Transverse colon (tissue), 4 donors: ENCODE measurements at regions not wholly inside any gene's neighbourhood (a gene's known extent, or its start where the extent isn't known, plus 50 kb on each side); places are given as distances from the start of the nearest gene placed in this dataset.

ENCODE experiments used
- DNase-seq: peaks from one replicate; pipeline ENCODE4 v3.0.0-alpha.2; 2019
- H3K27ac ChIP-seq, 4 donors: fragments of 200-600 bp; sonication (generic); 2 replicates each; pipeline ENCODE4 v1.5.1; 2016 to 2018; ENCODE audit warnings: inconsistent platforms in 4 of 4
- H3K27me3 ChIP-seq: fragments of 200-600 bp; sonication (generic); 2 replicates; pipeline ENCODE4 v1.5.1; 2017; ENCODE audit warnings: inconsistent platforms
- H3K36me3 ChIP-seq, 4 donors: fragments of 200-600 bp; sonication (generic); 2 replicates each; pipeline ENCODE4 v1.5.1; 2017 to 2019; ENCODE audit warnings: inconsistent platforms in 4 of 4
- H3K4me1 ChIP-seq, 4 donors: fragments of 200-600 bp; sonication (generic); 2 replicates each; pipeline ENCODE4 v1.5.1; 2017 to 2020; ENCODE audit warnings: inconsistent platforms in 4 of 4
- H3K4me3 ChIP-seq, 4 donors: fragments of 200-600 bp; sonication (generic); 1 replicate in 1 of 4; 2 replicates in 3 of 4; pipeline versions ENCODE4 v1.5.1 to v1.6.1; 2017 to 2019; ENCODE audit warnings: inconsistent platforms in 4 of 4
- H3K9me3 ChIP-seq, 2 donors: fragments of 200-600 bp; sonication (generic); 2 replicates each; pipeline ENCODE4 v1.5.1; 2017 to 2019; ENCODE audit warnings: inconsistent platforms in 2 of 2
- CTCF ChIP-seq, 5 experiments: fragments of 200-600 bp in 3 of 5; fragments of 450-650 bp in 2 of 5; sonication (generic) in 3 of 5; IDR thresholded peaks; 1 replicate in 2 of 5; 2 replicates in 3 of 5; pipeline ENCODE4 v1.5.1; 2016 to 2017; ENCODE audit warnings: antibody characterized with exemption in 5 of 5, inconsistent platforms in 3 of 5, mild to moderate bottlenecking in 2 of 5, moderate library complexity in 1 of 5
- EP300 ChIP-seq: sonication (generic); formaldehyde crosslinking; IDR thresholded peaks from one replicate; pipeline ENCODE4 v1.6.1; 2017; ENCODE audit warnings: antibody characterized with exemption, low read depth
- POLR2A ChIP-seq: fragments of 450-650 bp; IDR thresholded peaks from one replicate; pipeline ENCODE4 v1.6.1; 2016; ENCODE audit warnings: antibody characterized with exemption, mild to moderate bottlenecking, moderate library complexity
- POLR2AphosphoS5 ChIP-seq, 3 donors: sonication (generic); formaldehyde crosslinking; IDR thresholded peaks; one replicate each; pipeline ENCODE4 v1.6.1; 2016; ENCODE audit warnings: antibody characterized with exemption in 3 of 3
- WGBS, 2 donors: methylation state at CpG; one replicate each; pipeline ENCODE4 v1.1.5; 2018; ENCODE audit warnings: low coverage in 1 of 2; 5-methylcytosine and 5-hydroxymethylcytosine counted together
- in situ Hi-C, 4 donors: fragments of 200-750 bp; cut with MboI; loops; one replicate each; pipeline versions ENCODE4 v1.15.0 to v1.15.1; 2017; ENCODE audit warnings: low sequenced_read_pairs in 3 of 4, low pct_ligation_motif_present in 1 of 4, low pct_unique_long_range_greater_than_20kb in 1 of 4
- intact Hi-C: fragments of 100-400 bp; cut with DNase I; formaldehyde crosslinking; loops from one replicate; pipeline ENCODE4 v1.15.1; 2023; ENCODE audit warnings: low total_unique reads

DNA sequence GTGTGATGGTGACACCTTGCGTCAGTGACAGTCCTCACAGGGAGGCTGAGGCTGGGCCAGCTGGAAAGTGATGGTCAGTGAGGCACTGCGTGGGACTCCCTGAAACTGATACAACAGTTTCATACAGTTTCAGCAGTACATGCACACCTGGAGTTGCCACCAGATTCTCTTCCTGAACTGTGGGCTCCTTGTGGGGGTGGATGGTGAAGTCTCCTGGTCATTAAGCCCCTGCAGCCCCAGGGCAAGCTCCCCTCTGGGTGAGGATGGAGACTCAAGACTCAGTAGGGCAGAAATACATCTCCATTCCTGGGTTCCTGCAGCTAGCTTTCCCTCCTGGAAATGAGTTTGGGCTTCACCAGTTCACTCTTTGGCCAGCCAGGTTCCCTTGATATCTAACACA lies 392.7 kb downstream of the UQCRFS1 start:
- Histone ChIP-seq H3K27me3 (no peaks in the 10 kb centered on the region), H3K9me3 (no peaks in the 10 kb centered on the region), H3K27ac (no peak overlapping the region), H3K4me1 (no peaks in the 10 kb centered on the region), H3K36me3 (no peaks in the 10 kb centered on the region), H3K4me3 (no peak overlapping the region)
- in situ Hi-C loops = no loop called here
- intact Hi-C loops = no loop called here
- TF ChIP-seq CTCF (IDR thresholded peaks at IDR 0.05) (no peak), POLR2A (no peak), POLR2AphosphoS5 (IDR thresholded peaks at IDR 0.05) (no peak), EP300 (no peak)
- DNase-seq = no peak
- WGBS, 2 donors = 74% methylated on average over 2 of the region's 2 CpGs; no CpG with 5 or more reads in 1 of the 2 donors

DNA sequence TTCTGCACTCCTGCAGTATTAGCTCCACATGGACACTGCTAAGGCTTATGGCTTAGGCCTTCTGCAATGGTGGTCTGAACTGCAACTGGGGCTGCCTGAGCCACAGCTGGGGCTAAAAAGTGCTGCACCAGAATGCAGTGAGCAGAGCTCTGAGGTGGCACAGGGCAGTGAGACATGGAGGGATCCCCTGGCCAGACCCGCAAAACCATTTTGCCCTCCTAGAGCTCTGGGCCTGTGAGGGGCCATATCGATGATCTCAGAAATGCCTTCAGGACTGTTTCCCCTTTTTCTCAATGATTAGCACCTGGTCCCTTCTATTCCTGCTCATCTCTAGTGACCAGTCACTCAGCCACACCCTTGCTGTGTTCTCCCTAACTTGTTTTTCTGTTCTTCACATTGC lies 397.7 kb downstream of the UQCRFS1 start:
- DNase-seq = no peak
- no peaks in the 10 kb centered on the region for H3K9me3 ChIP-seq
- no peak for TF ChIP-seq POLR2A
- no peak for TF ChIP-seq POLR2AphosphoS5 (IDR thresholded peaks at IDR 0.05)
- no peak for TF ChIP-seq EP300
- no peak for TF ChIP-seq CTCF (IDR thresholded peaks at IDR 0.05)
- whole genome bisulfite sequencing, 2 donors = 65% methylated on average over 2 of the region's 2 CpGs; no CpG with 5 or more reads in 1 of the 2 donors
- H3K4me3 ChIP-seq = no peak overlapping the region
- H3K4me1 ChIP-seq = no peaks in the 10 kb centered on the region
- H3K36me3 ChIP-seq = no peaks in the 10 kb centered on the region
- no peak overlapping the region for H3K27ac ChIP-seq
- in situ Hi-C loops = no loop called here
- H3K27me3 ChIP-seq = no peaks in the 10 kb centered on the region
- intact Hi-C loops = no loop called here

- DNase-seq = no peak
- no peak for TF ChIP-seq EP300
- no peak for TF ChIP-seq CTCF (IDR thresholded peaks at IDR 0.05)
- TF ChIP-seq POLR2A = no peak
- no peak for TF ChIP-seq POLR2AphosphoS5 (IDR thresholded peaks at IDR 0.05)
- H3K27me3 ChIP-seq = peaks cover 50% of the 10 kb centered on the region
- H3K9me3 ChIP-seq = no peaks in the 10 kb centered on the region
- H3K4me3 ChIP-seq = peak overlapping the region in 1 of 4 donors; percentile 36
- in situ Hi-C loops = no loop called here
- H3K36me3 ChIP-seq = no peaks in the 10 kb centered on the region
- intact Hi-C loops = no loop called here
- H3K4me1 ChIP-seq = peaks cover 0 to 5% (median 2%) of the 10 kb centered on the region in 4 donors
- H3K27ac ChIP-seq = no peak overlapping the region
- WGBS, 2 donors = 43 to 55% methylated on average over 2 to 3 of the region's 3 CpGs
Observed at GRCh38 chr19:28794301-28794700, 418.6 kb downstream of the UQCRFS1 start.

- intact Hi-C loops (no loop called here), in situ Hi-C loops (no loop called here)
- H3K4me1 ChIP-seq = peaks cover 0 to 5% (median 2%) of the 10 kb centered on the region in 4 donors
- H3K27me3 ChIP-seq = peaks cover 50% of the 10 kb centered on the region
- DNase-seq = no peak
- H3K36me3 ChIP-seq = no peaks in the 10 kb centered on the region
- H3K9me3 ChIP-seq = no peaks in the 10 kb centered on the region
- TF ChIP-seq POLR2A = no peak
- TF ChIP-seq CTCF (IDR thresholded peaks at IDR 0.05) = no peak
- no peak for TF ChIP-seq EP300
- TF ChIP-seq POLR2AphosphoS5 (IDR thresholded peaks at IDR 0.05) = no peak
- no peak overlapping the region for H3K27ac ChIP-seq
- 18 to 43% methylated on average over 17 to 47 of the region's 97 CpGs for WGBS, 2 donors
- peak overlapping the region in 2 of 4 donors; percentile 16 to 36 for H3K4me3 ChIP-seq
Observed at GRCh38 chr19:28793391-28794168, 419.4 kb downstream of the UQCRFS1 start.
